GM23338 (cell line): ENCODE measurements at regions not wholly inside any gene's neighbourhood (a gene's known extent, or its start where the extent isn't known, plus 50 kb on each side); places are given as distances from the start of the nearest gene placed in this dataset.

Source experiments
- ATAC-seq: fragments of 200-7000 bp; cut with Tn5 transposase; 3 replicates; pipeline ENCODE4 v1.9.1; 2020
- DNase-seq: peaks from one replicate; pipeline ENCODE4 v3.0.0-alpha.2; 2015; ENCODE audit warnings: low spot score
- H2AFZ ChIP-seq: fragments of 200-600 bp; sonication (generic); 2 replicates; pipeline ENCODE4 v1.8.0; 2016; ENCODE audit warnings: antibody characterized with exemption, mild to moderate bottlenecking, moderate library complexity
- H3F3A ChIP-seq: fragments of 200-600 bp; sonication (generic); replicated peaks from 2 replicates; pipeline ENCODE4 v1.8.0; 2017; ENCODE audit warnings: antibody characterized with exemption, mixed run types, low read depth
- H3K27ac ChIP-seq: fragments of 200-600 bp; sonication (generic); 2 replicates; pipeline ENCODE4 v1.6.1; 2016; ENCODE audit warnings: low read depth
- H3K27me3 ChIP-seq: fragments of 200-600 bp; sonication (generic); 2 replicates; pipeline ENCODE4 v1.8.0; 2016; ENCODE audit warnings: mild to moderate bottlenecking, mixed run types, moderate library complexity; ENCODE audit not compliant: insufficient read depth
- H3K36me3 ChIP-seq: fragments of 200-600 bp; sonication (generic); 2 replicates; pipeline ENCODE4 v1.8.0; 2016; ENCODE audit warnings: mild to moderate bottlenecking; ENCODE audit not compliant: insufficient read depth
- H3K4me1 ChIP-seq: fragments of 200-600 bp; sonication (generic); 2 replicates; pipeline ENCODE4 v1.8.0; 2016; ENCODE audit warnings: mild to moderate bottlenecking, moderate library complexity; ENCODE audit not compliant: insufficient read depth
- H3K4me2 ChIP-seq: fragments of 200-600 bp; sonication (generic); 2 replicates; pipeline ENCODE4 v1.7.1; 2017; ENCODE audit warnings: mixed run types
- H3K4me3 ChIP-seq: fragments of 200-600 bp; sonication (generic); 2 replicates; pipeline ENCODE4 v1.6.1; 2016; ENCODE audit warnings: mixed run types
- H3K79me2 ChIP-seq: fragments of 200-600 bp; sonication (generic); replicated peaks from 2 replicates; pipeline ENCODE4 v1.8.0; 2017; ENCODE audit warnings: mild to moderate bottlenecking; ENCODE audit not compliant: insufficient read depth
- H3K9me2 ChIP-seq: fragments of 200-600 bp; sonication (generic); 2 replicates; pipeline ENCODE4 v1.8.0; 2017; ENCODE audit not compliant: insufficient read depth
- H4K20me1 ChIP-seq: fragments of 200-600 bp; sonication (generic); replicated peaks from 2 replicates; pipeline ENCODE4 v1.8.0; 2017; ENCODE audit warnings: mild to moderate bottlenecking; ENCODE audit not compliant: insufficient read depth
- H3K27ac Mint-ChIP-seq: 2 replicates; pipeline ENCODE4 v1.8.0; 2020; ENCODE audit warnings: inconsistent platforms, mild to moderate bottlenecking, moderate library complexity, mixed read lengths
- H3K27me3 Mint-ChIP-seq: 3 replicates; pipeline ENCODE4 v1.8.0; 2022; ENCODE audit warnings: low read depth, mild to moderate bottlenecking, moderate library complexity, mixed read lengths, inconsistent platforms; ENCODE audit not compliant: insufficient read depth, poor library complexity
- H3K36me3 Mint-ChIP-seq: 3 replicates; pipeline ENCODE4 v1.8.0; 2021; ENCODE audit warnings: low read depth, mild to moderate bottlenecking, inconsistent platforms, moderate library complexity, mixed read lengths
- H3K4me1 Mint-ChIP-seq: 3 replicates; pipeline ENCODE4 v1.8.0; 2020; ENCODE audit warnings: mild to moderate bottlenecking, inconsistent platforms, mixed read lengths
- H3K4me3 Mint-ChIP-seq: 3 replicates; pipeline ENCODE4 v1.8.0; 2021; ENCODE audit warnings: moderate library complexity, mild to moderate bottlenecking, inconsistent platforms, mixed read lengths
- H3K9me3 Mint-ChIP-seq: 3 replicates; pipeline ENCODE4 v1.8.0; 2020; ENCODE audit warnings: moderate library complexity, mild to moderate bottlenecking, inconsistent platforms, mixed read lengths
- CTCF ChIP-seq, 2 experiments: fragments of 200-600 bp in 1 of 2; sonication (generic) in 1 of 2; conservative IDR thresholded peaks; 2 replicates each; pipeline versions ENCODE4 v1.5.1 to v1.6.1; 2016 to 2017; ENCODE audit warnings: antibody characterized with exemption in 2 of 2, low read depth in 2 of 2, mild to moderate bottlenecking in 2 of 2, moderate library complexity in 1 of 2
- ETS1 ChIP-seq: IDR thresholded peaks from 2 replicates; pipeline ENCODE4 v1.6.1; 2016; ENCODE audit warnings: antibody characterized with exemption
- EZH2 ChIP-seq: fragments of 200-600 bp; sonication (generic); IDR thresholded peaks from one replicate; pipeline ENCODE4 v1.8.0; 2017; ENCODE audit warnings: antibody characterized with exemption, mild to moderate bottlenecking, low read depth; ENCODE audit not compliant: unreplicated experiment
- EZH2phosphoT487 ChIP-seq: fragments of 200-600 bp; sonication (generic); IDR thresholded peaks from one replicate; pipeline ENCODE4 v1.8.1; 2018; ENCODE audit warnings: antibody characterized with exemption; ENCODE audit not compliant: unreplicated experiment
- NANOG ChIP-seq: IDR thresholded peaks from 2 replicates; pipeline ENCODE4 v1.6.1; 2016; ENCODE audit warnings: antibody characterized with exemption, borderline replicate concordance
- STAT1 ChIP-seq: IDR thresholded peaks from one replicate; pipeline ENCODE4 v1.6.1; 2016; ENCODE audit warnings: antibody characterized with exemption; ENCODE audit not compliant: unreplicated experiment
- ZNF114 ChIP-seq: fragments of 250-450 bp; sonication (Bioruptor Pico); IDR thresholded peaks from 2 replicates; pipeline ENCODE4 v1.5.0; 2020; ENCODE audit warnings: mild to moderate bottlenecking, moderate library complexity
- ZNF331 ChIP-seq: fragments of 250-450 bp; sonication (Bioruptor Pico); IDR thresholded peaks from 2 replicates; pipeline ENCODE4 v1.5.0; 2020; ENCODE audit warnings: low read depth, mild to moderate bottlenecking, moderate library complexity
- TF ChIP-seq, protein P1 (sequence below): IDR thresholded peaks from one replicate; pipeline ENCODE4 v1.6.1; 2018; ENCODE audit warnings: antibody characterized with exemption; ENCODE audit not compliant: unreplicated experiment

- DNase-seq: no peak
- H3K27ac Mint-ChIP-seq: no peak overlapping the region
- H3K4me1 Mint-ChIP-seq: no peaks in the 10 kb centered on the region
Measured at GRCh38 chr6:137655291-137655690, 161.1 kb upstream of the OLIG3 start.

GRCh38 chr6:137656735-137657134 lies 162.5 kb upstream of the OLIG3 start:
- no peak overlapping the region for H3K27ac Mint-ChIP-seq
- peaks cover 56% of the 10 kb centered on the region for H3K9me3 Mint-ChIP-seq
- no peak for ATAC-seq
- no peak for TF ChIP-seq ETS1
- no peak for TF ChIP-seq NANOG
- no peak for TF ChIP-seq ZNF331 (CRISPR knock-in tag)
- no peak for TF ChIP-seq CTCF (conservative IDR thresholded peaks at IDR 0.05; ENCODE audit: low read depth in 2 of 2)
- no peak for TF ChIP-seq STAT1
- no peak for TF ChIP-seq ZNF114 (CRISPR knock-in tag)
- TF ChIP-seq, protein P1, sequence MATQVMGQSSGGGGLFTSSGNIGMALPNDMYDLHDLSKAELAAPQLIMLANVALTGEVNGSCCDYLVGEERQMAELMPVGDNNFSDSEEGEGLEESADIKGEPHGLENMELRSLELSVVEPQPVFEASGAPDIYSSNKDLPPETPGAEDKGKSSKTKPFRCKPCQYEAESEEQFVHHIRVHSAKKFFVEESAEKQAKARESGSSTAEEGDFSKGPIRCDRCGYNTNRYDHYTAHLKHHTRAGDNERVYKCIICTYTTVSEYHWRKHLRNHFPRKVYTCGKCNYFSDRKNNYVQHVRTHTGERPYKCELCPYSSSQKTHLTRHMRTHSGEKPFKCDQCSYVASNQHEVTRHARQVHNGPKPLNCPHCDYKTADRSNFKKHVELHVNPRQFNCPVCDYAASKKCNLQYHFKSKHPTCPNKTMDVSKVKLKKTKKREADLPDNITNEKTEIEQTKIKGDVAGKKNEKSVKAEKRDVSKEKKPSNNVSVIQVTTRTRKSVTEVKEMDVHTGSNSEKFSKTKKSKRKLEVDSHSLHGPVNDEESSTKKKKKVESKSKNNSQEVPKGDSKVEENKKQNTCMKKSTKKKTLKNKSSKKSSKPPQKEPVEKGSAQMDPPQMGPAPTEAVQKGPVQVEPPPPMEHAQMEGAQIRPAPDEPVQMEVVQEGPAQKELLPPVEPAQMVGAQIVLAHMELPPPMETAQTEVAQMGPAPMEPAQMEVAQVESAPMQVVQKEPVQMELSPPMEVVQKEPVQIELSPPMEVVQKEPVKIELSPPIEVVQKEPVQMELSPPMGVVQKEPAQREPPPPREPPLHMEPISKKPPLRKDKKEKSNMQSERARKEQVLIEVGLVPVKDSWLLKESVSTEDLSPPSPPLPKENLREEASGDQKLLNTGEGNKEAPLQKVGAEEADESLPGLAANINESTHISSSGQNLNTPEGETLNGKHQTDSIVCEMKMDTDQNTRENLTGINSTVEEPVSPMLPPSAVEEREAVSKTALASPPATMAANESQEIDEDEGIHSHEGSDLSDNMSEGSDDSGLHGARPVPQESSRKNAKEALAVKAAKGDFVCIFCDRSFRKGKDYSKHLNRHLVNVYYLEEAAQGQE: no peak
- TF ChIP-seq EZH2: no peak

More at GRCh38 chr6:137655291-137655690, 161.1 kb upstream of the OLIG3 start:
- no peaks in the 10 kb centered on the region for H3K27me3 Mint-ChIP-seq
- no peak for ATAC-seq
- peaks cover 59% of the 10 kb centered on the region for H3K9me3 Mint-ChIP-seq
- H3K4me3 Mint-ChIP-seq: no peak overlapping the region
- Histone ChIP-seq H3K36me3 (peaks cover 10% of the 10 kb centered on the region; the same call in 1 of the 2 replicates), H3K4me2 (no peak overlapping the region), H3K4me3 (no peak overlapping the region), H3F3A (no peaks in the 10 kb centered on the region), H3K27ac (no peak overlapping the region), H3K79me2 (no peaks in the 10 kb centered on the region), H3K9me2 (0 out of 2 replicates have a peak, but pooled peaks cover 8% of the 10 kb centered on the region), H2AFZ (no peak overlapping the region), H3K27me3 (no peaks in the 10 kb centered on the region), H3K4me1 (no peaks in the 10 kb centered on the region), H4K20me1 (no peaks in the 10 kb centered on the region)
- H3K36me3 Mint-ChIP-seq: peaks cover 27% of the 10 kb centered on the region; the same call in 2 of the 3 replicates
- TF ChIP-seq EZH2phosphoT487: no peak
- TF ChIP-seq ETS1: no peak

More at GRCh38 chr6:137656735-137657134, 162.5 kb upstream of the OLIG3 start:
- no peak overlapping the region for H3K4me3 Mint-ChIP-seq
- no peaks in the 10 kb centered on the region for H3K27me3 Mint-ChIP-seq
- Histone ChIP-seq H3K4me3 (no peak overlapping the region), H3K27me3 (no peaks in the 10 kb centered on the region), H3K4me2 (no peak overlapping the region), H3K9me2 (0 out of 2 replicates have a peak, but pooled peaks cover 8% of the 10 kb centered on the region), H3K36me3 (peaks cover 10% of the 10 kb centered on the region; the same call in 1 of the 2 replicates), H3K79me2 (no peaks in the 10 kb centered on the region), H4K20me1 (no peaks in the 10 kb centered on the region), H3K27ac (no peak overlapping the region), H3F3A (no peaks in the 10 kb centered on the region), H2AFZ (no peak overlapping the region), H3K4me1 (no peaks in the 10 kb centered on the region)
- H3K36me3 Mint-ChIP-seq: peaks cover 25% of the 10 kb centered on the region; the same call in 2 of the 3 replicates
- no peak for DNase-seq
- H3K4me1 Mint-ChIP-seq: no peaks in the 10 kb centered on the region
